OCI-LY7 (cell line): ENCODE measurements at regions not wholly inside any gene's neighbourhood (a gene's known extent, or its start where the extent isn't known, plus 50 kb on each side); places are given as distances from the start of the nearest gene placed in this dataset.

Source experiments
- BruUV-seq: library from RNA; stranded (reverse); fragments of 400-500 nt; replicated peaks from 2 replicates; lab custom pipeline; 2021; lab: Mats Ljungman, UMichigan
- CTCF ChIA-PET: fragments of 300-600 bp; sonication (Branson Sonifier 250); formaldehyde crosslinking; loops from one replicate; lab custom pipeline; 2022; ENCODE audit warnings: antibody characterized with exemption; ENCODE audit not compliant: unreplicated experiment; lab: Charles Lee
- POLR2A ChIA-PET: fragments of 300-600 bp; sonication (Branson Sonifier 250); formaldehyde crosslinking; loops from one replicate; lab custom pipeline; 2022; ENCODE audit warnings: antibody characterized with exemption; lab: Charles Lee
- DNase-seq: peaks from one replicate; pipeline ENCODE4 v3.0.0-alpha.2; 2015; ENCODE audit warnings: low spot score
- H2AFZ ChIP-seq: fragments of 200-600 bp; sonication (generic), shearing (Covaris generic); 2 replicates; pipeline ENCODE4 v1.6.1; 2014; ENCODE audit warnings: mild to moderate bottlenecking, antibody characterized with exemption, low read length, moderate library complexity
- H3K27ac ChIP-seq: fragments of 200-600 bp; sonication (generic); 2 replicates; pipeline ENCODE4 v1.5.1; 2014; ENCODE audit warnings: mixed run types, low read depth, mild to moderate bottlenecking, moderate library complexity, low read length, inconsistent platforms; ENCODE audit not compliant: poor library complexity, severe bottlenecking
- H3K36me3 ChIP-seq: fragments of 200-600 bp; sonication (generic); 2 replicates; pipeline ENCODE4 v1.6.1; 2014; ENCODE audit warnings: mild to moderate bottlenecking, antibody characterized with exemption, low read length, moderate library complexity, mixed read lengths; ENCODE audit not compliant: insufficient read depth
- H3K4me1 ChIP-seq: fragments of 200-600 bp; sonication (generic); 2 replicates; pipeline ENCODE4 v1.5.1; 2014; ENCODE audit warnings: mild to moderate bottlenecking, low read length; ENCODE audit not compliant: insufficient read depth, poor library complexity, severe bottlenecking
- H3K4me2 ChIP-seq: fragments of 200-600 bp; sonication (generic); 2 replicates; pipeline ENCODE4 v1.6.1; 2014; ENCODE audit warnings: mild to moderate bottlenecking, low read length
- H3K4me3 ChIP-seq: fragments of 200-600 bp; sonication (generic); 2 replicates; pipeline ENCODE4 v1.5.1; 2014; ENCODE audit warnings: mild to moderate bottlenecking, low read depth, low read length; ENCODE audit not compliant: poor library complexity, severe bottlenecking
- H3K79me2 ChIP-seq: fragments of 200-600 bp; sonication (generic); 2 replicates; pipeline ENCODE4 v1.6.1; 2016; ENCODE audit warnings: low read depth, mild to moderate bottlenecking, low read length, moderate library complexity, mixed read lengths; ENCODE audit not compliant: insufficient read depth
- H3K9me2 ChIP-seq: fragments of 200-600 bp; sonication (generic); 2 replicates; pipeline ENCODE4 v1.6.1; 2016; ENCODE audit warnings: mild to moderate bottlenecking, low read length, mixed read lengths; ENCODE audit not compliant: insufficient read depth
- H3K9me3 ChIP-seq: fragments of 200-600 bp; sonication (generic); 2 replicates; pipeline ENCODE4 v1.6.1; 2014; ENCODE audit warnings: mild to moderate bottlenecking, mixed run types, low read length, mixed read lengths
- H4K20me1 ChIP-seq: fragments of 200-600 bp; sonication (generic); 2 replicates; pipeline ENCODE4 v1.6.1; 2014; ENCODE audit warnings: mild to moderate bottlenecking, antibody characterized with exemption, low read length, moderate library complexity, mixed read lengths; ENCODE audit not compliant: insufficient read depth
- CTCF ChIP-seq: fragments of 200-600 bp; sonication (generic); conservative IDR thresholded peaks from 2 replicates; pipeline ENCODE4 v1.5.1; 2014; ENCODE audit warnings: mild to moderate bottlenecking, antibody characterized with exemption, low read length, moderate library complexity, mixed read lengths
- EZH2phosphoT487 ChIP-seq: fragments of 200-600 bp; sonication (generic); IDR thresholded peaks from 2 replicates; pipeline ENCODE4 v1.6.1; 2018; ENCODE audit warnings: low read depth, borderline replicate concordance, mild to moderate bottlenecking, mixed run types, antibody characterized with exemption, low read length, moderate library complexity, mixed read lengths
- intact Hi-C: fragments of 100-400 bp; cut with micrococcal nuclease; formaldehyde crosslinking; loops from one replicate; pipeline ENCODE4 v1.10.0; 2022; ENCODE audit not compliant: unreplicated experiment

GRCh38 chr14:55734731-55735130 lies 154.7 kb downstream of the KTN1 start:
- no peaks in the 10 kb centered on the region for H3K4me1 ChIP-seq
- no peak overlapping the region for H3K27ac ChIP-seq
- H3K36me3 ChIP-seq = no peaks in the 10 kb centered on the region
- no peak overlapping the region for H2AFZ ChIP-seq
- ChIA-PET POLR2A (interaction anchor here (0.5 to 0.6 kb wide), 2 partner anchors 641 to 754 kb away, joined by 3 read pairs; no protein-coding TSS in a partner anchor), CTCF (no interaction called here)
- H3K9me2 ChIP-seq = no peaks in the 10 kb centered on the region
- no peaks in the 10 kb centered on the region for H4K20me1 ChIP-seq
- BruUV-seq = no TSS peak
- H3K9me3 ChIP-seq = no peaks in the 10 kb centered on the region
- no peak for DNase-seq
- H3K79me2 ChIP-seq = no peaks in the 10 kb centered on the region
- intact Hi-C loops = no loop called here
- TF ChIP-seq EZH2phosphoT487 (no peak), CTCF (no peak)
- no peak overlapping the region for H3K4me2 ChIP-seq
- H3K4me3 ChIP-seq = no peak overlapping the region

- BruUV-seq = no TSS peak
- H3K4me3 ChIP-seq = no peak overlapping the region
- CTCF ChIA-PET = no interaction called here
- H3K4me1 ChIP-seq = no peaks in the 10 kb centered on the region
- POLR2A ChIA-PET = no interaction called here
- no peak overlapping the region for H3K27ac ChIP-seq
- no peaks in the 10 kb centered on the region for H3K9me3 ChIP-seq
- no peaks in the 10 kb centered on the region for H4K20me1 ChIP-seq
- H2AFZ ChIP-seq = no peak overlapping the region
- H3K9me2 ChIP-seq = no peaks in the 10 kb centered on the region
- intact Hi-C loops = no loop called here
- TF ChIP-seq CTCF (no peak), EZH2phosphoT487 (no peak)
- no peak overlapping the region for H3K4me2 ChIP-seq
- no peaks in the 10 kb centered on the region for H3K79me2 ChIP-seq
- H3K36me3 ChIP-seq = no peaks in the 10 kb centered on the region
- DNase-seq = no peak
Observed at GRCh38 chr14:55739967-55740648, 160.1 kb downstream of the KTN1 start.

DNA sequence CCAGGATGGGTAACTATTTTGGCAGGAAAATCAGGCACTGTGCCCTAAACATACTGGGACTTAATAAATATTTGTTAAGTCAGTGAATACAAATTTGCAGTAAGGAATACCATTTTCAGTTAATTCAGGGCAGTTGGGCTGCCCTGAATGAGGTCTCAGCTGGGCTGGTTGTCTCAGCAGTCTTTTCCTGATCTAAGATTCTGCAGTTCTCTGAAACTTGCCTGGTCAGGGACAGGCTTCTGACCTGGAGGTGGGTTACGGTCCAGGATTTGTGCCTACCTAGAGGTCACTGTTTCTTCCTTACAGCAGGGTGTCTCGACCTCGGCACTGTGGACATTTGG lies 160.6 kb downstream of the KTN1 start:
- intact Hi-C loops = no loop called here
- CTCF ChIA-PET = no interaction called here

More for the DNA sequence above, 160.6 kb downstream of the KTN1 start:
- no peak for DNase-seq
- no peaks in the 10 kb centered on the region for H3K4me1 ChIP-seq
- no peaks in the 10 kb centered on the region for H3K9me2 ChIP-seq
- no peaks in the 10 kb centered on the region for H3K36me3 ChIP-seq
- H3K4me3 ChIP-seq = no peak overlapping the region
- no peak overlapping the region for H2AFZ ChIP-seq
- TF ChIP-seq CTCF (no peak), EZH2phosphoT487 (no peak)
- BruUV-seq = no TSS peak
- no peaks in the 10 kb centered on the region for H3K9me3 ChIP-seq
- POLR2A ChIA-PET = no interaction called here
- H4K20me1 ChIP-seq = no peaks in the 10 kb centered on the region
- no peak overlapping the region for H3K27ac ChIP-seq
- H3K4me2 ChIP-seq = no peak overlapping the region
- H3K79me2 ChIP-seq = no peaks in the 10 kb centered on the region
